ENCODE measurements at regions not wholly inside any gene's neighbourhood (a gene's known extent, or its start where the extent isn't known, plus 50 kb on each side); places are given as distances from the start of the nearest gene placed in this dataset.
"Not testable (repeated sequence)": the region's sequence is repeated elsewhere in the genome, so short reads cannot be mapped to it uniquely, and the experiment has no call there.

- DNase-seq: no peak
These were observed 52.2 kb downstream of the ACTL7B start for GRCh38 chr9:108803428-108804065.

DNA sequence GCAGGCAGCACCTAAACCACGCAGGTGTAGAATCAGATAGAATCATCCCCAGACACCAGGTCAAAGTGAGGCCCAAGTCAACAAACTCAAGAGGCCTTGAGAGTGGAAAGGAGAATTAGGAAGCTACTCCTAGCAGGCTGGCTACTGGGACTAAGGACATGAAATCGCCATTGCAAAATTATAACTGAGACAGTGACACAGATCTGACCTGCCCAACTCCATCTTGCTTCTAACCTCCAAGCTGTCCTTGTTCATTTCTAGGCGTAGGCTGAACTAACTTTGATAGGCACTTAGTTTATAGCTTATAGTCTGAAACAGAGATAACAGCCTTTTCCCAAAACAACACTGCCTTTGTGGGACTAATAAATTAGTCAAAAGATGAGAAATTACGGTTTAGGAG lies 52.8 kb downstream of the ACTL7B start:
- no peak for DNase-seq

- no peak for DNase-seq
These were observed 53.8 kb downstream of the ACTL7B start for GRCh38 chr9:108801949-108802348.

- no peak for DNase-seq
These were observed 55.1 kb downstream of the ACTL7B start for GRCh38 chr9:108800632-108801099.

DNA sequence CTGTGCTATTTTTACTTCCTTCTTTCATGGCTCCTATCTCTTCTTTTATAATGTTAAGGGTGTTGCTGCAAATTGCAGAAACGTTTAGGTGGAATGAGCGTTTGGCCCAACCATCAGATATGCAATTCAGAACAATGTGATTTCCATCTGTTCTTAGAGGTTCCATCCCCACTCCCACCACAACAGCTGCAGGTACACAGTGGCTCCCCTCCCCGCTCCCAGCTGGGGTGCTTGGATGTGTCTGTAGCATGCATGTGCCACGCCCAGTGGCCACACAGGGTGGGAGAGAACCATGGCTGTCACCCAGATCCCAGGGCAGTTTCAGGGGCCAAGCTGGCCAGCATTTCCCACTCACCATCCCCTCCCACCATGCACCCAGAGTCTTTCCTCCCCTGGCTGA lies 62.2 kb downstream of the ACTL7B start:
- no peak for DNase-seq

- no peak for DNase-seq
These were observed 66.0 kb downstream of the ACTL7B start for GRCh38 chr9:108789742-108790141.

- no peak for DNase-seq
These were observed 68.1 kb downstream of the ACTL7B start for GRCh38 chr9:108787690-108788048.

- DNase-seq: no peak
These were observed 68.7 kb downstream of the ACTL7B start for GRCh38 chr9:108786901-108787689.

GRCh38 chr9:108786322-108786721 lies 69.5 kb downstream of the ACTL7B start:
- DNase-seq: no peak

- DNase-seq: no peak
These were observed 70.8 kb downstream of the ACTL7B start for GRCh38 chr9:108784998-108785397.

DNA sequence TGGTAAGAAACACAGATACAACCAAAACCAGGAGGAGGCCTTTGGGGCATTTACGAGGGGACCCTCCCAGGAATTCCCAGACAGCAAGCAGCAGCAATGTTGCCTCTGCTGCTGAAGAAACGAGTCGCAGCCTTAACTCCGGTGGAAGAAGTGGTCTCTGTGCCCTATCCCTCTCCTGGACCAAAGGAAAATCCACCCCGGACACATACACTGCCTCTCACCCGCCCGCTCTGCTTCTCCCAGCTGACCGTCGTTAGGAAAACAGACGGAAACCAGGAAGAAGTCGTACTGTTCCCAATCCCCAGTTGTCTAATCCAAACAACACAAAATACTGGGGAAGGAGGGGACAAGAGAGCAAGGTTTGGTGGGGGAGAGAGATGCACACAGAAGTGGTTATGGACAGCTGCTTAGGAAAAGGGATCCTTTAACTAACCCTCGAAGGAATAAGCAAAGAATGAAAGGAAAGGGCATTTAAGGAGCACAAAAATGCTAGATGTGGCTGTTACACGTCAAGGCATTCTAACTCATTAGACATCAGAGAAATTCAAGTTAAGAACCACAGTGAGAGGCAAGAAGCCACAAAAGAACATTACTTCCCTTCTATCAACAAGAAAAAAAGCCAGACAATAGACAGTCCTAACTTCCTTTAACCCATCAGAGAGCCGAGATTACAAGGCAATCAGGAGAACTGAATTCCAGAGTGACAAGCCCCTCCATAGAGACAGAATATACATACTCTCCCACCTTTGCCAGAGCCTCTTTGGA lies 71.9 kb downstream of the ACTL7B start:
- peak; percentile 73 for DNase-seq

DNA sequence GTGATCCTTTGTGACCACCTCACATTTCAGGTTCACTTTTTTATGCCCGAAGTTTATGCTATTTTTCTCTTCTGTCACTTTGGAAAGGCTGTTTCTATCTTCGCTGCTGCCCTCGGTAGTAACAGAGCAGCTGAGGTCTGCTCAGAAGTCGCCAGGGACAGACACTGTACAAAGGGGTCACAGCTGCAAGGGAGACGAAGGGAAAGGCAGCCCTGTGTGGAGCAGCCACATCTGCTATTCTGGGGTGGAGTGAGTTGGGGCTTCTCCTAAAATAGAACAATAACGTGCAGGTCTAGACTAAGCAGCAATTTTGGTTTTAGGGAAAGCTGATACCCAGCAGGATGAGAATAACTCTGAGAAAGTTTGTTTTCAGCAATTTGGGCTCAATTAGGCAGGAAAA lies 72.5 kb downstream of the ACTL7B start:
- peak; percentile 76 for DNase-seq

GRCh38 chr9:108780942-108781734 lies 74.6 kb downstream of the ACTL7B start:
- no peak for DNase-seq

GRCh38 chr9:108779551-108780325 lies 76.0 kb downstream of the ACTL7B start:
- no peak for DNase-seq

GRCh38 chr9:108776920-108777639 lies 78.7 kb downstream of the ACTL7B start:
- DNase-seq: no peak

- peak; percentile 42 for DNase-seq
These were observed 79.9 kb downstream of the ACTL7B start for GRCh38 chr9:108775901-108776306.

DNA sequence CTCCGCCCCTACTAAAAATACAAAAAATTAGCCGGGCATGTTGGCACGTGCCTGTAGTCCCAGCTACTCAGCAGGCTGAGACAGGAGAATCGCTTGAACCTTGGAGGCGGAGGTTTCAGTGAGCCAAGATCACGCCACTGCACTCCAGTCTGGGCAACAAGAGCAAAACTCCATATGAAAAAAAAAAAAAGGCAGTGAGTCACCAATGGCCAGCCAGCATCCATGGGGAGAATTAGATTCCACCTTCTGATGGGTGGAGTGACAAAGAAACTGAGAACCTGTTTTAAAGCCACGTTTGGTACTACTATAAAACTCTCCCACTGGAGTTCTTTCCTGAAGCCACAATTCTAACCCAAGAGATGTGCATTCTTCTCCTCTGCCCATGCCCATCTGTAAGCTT lies 81.7 kb downstream of the ACTL7B start:
- not testable (repeated sequence) for DNase-seq

DNA sequence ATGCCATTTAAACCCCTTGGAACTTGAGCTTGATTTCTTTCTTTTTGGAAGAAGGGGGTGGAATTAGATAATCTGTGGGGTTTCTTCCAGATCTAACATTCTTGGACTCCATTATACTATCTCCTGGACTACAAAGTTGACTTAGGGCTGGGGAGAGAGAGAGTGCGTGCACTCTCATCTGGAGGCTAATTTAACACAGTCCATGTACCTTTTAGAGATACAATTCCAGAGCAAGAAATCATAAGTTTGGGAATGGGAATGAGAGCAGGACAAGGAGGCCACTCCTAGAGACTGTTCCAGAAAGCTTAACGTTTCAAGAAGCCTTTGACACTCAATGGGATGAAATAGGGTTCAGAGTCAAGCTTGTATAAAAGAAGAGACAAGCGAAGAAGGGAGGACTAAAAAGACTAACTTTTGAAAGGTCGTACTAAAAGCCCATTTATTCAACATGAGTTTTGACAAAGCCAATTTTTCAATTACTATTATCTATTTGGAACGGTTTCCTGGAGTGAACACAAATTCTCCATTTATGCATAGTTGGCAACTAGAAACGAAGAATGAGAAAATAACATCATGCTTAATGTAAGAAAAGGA lies 83.4 kb downstream of the ACTL7B start:
- DNase-seq: no peak

DNA sequence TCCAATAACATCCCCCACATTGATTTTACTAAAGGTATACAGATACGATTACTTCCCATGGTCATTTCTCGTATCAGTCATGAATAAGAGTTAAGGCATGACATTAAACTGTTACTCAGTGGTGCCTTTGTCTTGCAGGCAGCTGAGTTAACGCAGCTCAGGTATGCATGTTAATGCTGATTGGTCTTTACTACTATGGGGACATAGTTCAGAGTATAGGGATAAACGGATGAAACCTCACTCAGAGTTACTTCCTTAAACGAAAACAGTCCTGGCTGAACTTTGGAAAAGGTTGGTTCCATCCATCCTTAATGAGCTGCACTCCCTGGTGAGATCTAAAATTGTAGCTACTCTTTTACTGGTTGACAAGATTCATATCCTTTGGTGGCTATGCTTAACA lies 87.0 kb downstream of the ACTL7B start:
- no peak for DNase-seq

DNA sequence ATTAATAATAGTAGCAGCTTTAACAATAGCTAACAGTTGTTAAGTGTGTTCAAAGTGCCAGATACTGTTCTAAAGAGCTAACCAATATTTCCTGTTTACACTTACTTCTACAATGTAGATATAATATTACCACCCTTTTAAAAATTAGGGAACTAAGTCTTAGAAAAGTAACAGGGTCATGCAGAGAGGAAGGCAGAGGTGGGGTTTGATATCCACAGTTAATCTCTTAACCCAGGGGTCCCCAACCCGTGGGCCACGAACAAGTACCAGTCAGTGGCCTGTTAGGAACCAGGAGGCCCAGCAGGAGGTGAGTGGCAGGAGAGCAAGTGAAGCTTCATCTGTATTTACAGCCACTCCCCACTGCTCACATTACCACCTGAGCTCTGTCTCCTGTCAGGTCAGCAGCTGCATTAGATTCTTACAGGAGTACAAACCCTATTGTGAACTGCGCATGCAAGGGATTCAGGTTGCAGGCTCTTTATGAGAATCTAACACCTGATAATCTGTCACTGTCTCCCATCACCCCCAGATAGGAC lies 89.1 kb downstream of the ACTL7B start:
- no peak for DNase-seq

DNA sequence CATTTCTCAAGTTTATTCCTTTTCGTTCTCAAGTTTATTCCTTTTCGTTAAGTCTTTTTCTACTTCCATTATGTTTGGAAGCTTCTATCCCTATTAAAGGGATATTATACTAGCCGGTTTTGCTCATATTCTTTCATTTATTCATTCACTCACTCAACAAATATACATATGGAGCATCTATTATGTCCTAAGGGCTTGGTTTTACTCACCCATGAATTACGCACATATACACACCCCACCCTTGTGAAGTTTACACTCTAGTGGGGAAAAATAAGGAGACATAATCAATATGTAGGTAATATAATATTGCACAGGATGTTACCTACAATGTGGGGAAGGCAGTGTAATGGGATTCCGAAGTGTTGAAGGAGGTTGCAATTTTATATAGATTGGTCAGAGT lies 90.5 kb downstream of the ACTL7B start:
- DNase-seq: no peak
